Hepatocyte (in vitro differentiated cells): ENCODE measurements at regions not wholly inside any gene's neighbourhood (a gene's known extent, or its start where the extent isn't known, plus 50 kb on each side); places are given as distances from the start of the nearest gene placed in this dataset.

Source experiments
- DNase-seq: peaks from one replicate; pipeline ENCODE4 v3.0.0-alpha.2; 2016; ENCODE audit warnings: low spot score
- H2AFZ ChIP-seq: fragments of 200-600 bp; sonication (generic); 2 replicates; pipeline ENCODE4 v1.6.0; 2016; ENCODE audit warnings: antibody characterized with exemption, mild to moderate bottlenecking
- H3K27ac ChIP-seq: fragments of 200-600 bp; sonication (generic); 2 replicates; pipeline ENCODE4 v1.5.1; 2016; ENCODE audit warnings: mild to moderate bottlenecking
- H3K27me3 ChIP-seq: fragments of 200-600 bp; sonication (generic); 2 replicates; pipeline ENCODE4 v1.6.1; 2016
- H3K36me3 ChIP-seq: fragments of 200-600 bp; sonication (generic); replicated peaks from 2 replicates; pipeline ENCODE4 v1.5.1; 2016; ENCODE audit warnings: low read depth; ENCODE audit not compliant: insufficient read depth
- H3K4me1 ChIP-seq: fragments of 200-600 bp; sonication (generic); 2 replicates; pipeline ENCODE4 v1.5.1; 2016; ENCODE audit warnings: mild to moderate bottlenecking, moderate library complexity; ENCODE audit not compliant: insufficient read depth
- H3K4me2 ChIP-seq: fragments of 200-600 bp; sonication (generic); 2 replicates; pipeline ENCODE4 v1.6.0; 2016
- H3K4me3 ChIP-seq: fragments of 200-600 bp; sonication (generic); 2 replicates; pipeline ENCODE4 v1.5.1; 2016; ENCODE audit warnings: mild to moderate bottlenecking
- H3K79me2 ChIP-seq: fragments of 200-600 bp; sonication (generic); 2 replicates; pipeline ENCODE4 v1.6.0; 2017; ENCODE audit warnings: mild to moderate bottlenecking
- H3K9me2 ChIP-seq: fragments of 200-600 bp; sonication (generic); replicated peaks from 2 replicates; pipeline ENCODE4 v1.6.0; 2017; ENCODE audit warnings: mild to moderate bottlenecking; ENCODE audit not compliant: insufficient read depth
- H3K9me3 ChIP-seq: fragments of 200-600 bp; sonication (generic); 2 replicates; pipeline ENCODE4 v1.5.1; 2016; ENCODE audit warnings: low read depth, mild to moderate bottlenecking
- H4K20me1 ChIP-seq: fragments of 200-600 bp; sonication (generic); 2 replicates; pipeline ENCODE4 v1.6.0; 2016; ENCODE audit warnings: mild to moderate bottlenecking; ENCODE audit not compliant: insufficient read depth, poor library complexity, severe bottlenecking
- EZH2 ChIP-seq: fragments of 200-600 bp; sonication (generic); IDR thresholded peaks from 2 replicates; pipeline ENCODE4 v1.6.1; 2016; ENCODE audit warnings: antibody characterized with exemption, mild to moderate bottlenecking, borderline replicate concordance
- EZH2phosphoT487 ChIP-seq: fragments of 200-600 bp; sonication (generic); IDR thresholded peaks from one replicate; pipeline ENCODE4 v1.6.1; 2018; ENCODE audit warnings: antibody characterized with exemption, mild to moderate bottlenecking, low read depth, moderate library complexity; ENCODE audit not compliant: unreplicated experiment, severe bottlenecking
- WGBS: methylation state at CpG from one replicate; pipeline ENCODE4 v1.1.6; 2016; ENCODE audit warnings: low lambda C conversion rate; ENCODE audit errors: missing lambda C conversion rate; 5-methylcytosine and 5-hydroxymethylcytosine counted together
- TF ChIP-seq, protein P1 (sequence below): fragments of 200-600 bp; sonication (generic); IDR thresholded peaks from 2 replicates; pipeline ENCODE4 v1.5.1; 2016; ENCODE audit warnings: antibody characterized with exemption, mild to moderate bottlenecking; ENCODE audit not compliant: poor library complexity

DNA sequence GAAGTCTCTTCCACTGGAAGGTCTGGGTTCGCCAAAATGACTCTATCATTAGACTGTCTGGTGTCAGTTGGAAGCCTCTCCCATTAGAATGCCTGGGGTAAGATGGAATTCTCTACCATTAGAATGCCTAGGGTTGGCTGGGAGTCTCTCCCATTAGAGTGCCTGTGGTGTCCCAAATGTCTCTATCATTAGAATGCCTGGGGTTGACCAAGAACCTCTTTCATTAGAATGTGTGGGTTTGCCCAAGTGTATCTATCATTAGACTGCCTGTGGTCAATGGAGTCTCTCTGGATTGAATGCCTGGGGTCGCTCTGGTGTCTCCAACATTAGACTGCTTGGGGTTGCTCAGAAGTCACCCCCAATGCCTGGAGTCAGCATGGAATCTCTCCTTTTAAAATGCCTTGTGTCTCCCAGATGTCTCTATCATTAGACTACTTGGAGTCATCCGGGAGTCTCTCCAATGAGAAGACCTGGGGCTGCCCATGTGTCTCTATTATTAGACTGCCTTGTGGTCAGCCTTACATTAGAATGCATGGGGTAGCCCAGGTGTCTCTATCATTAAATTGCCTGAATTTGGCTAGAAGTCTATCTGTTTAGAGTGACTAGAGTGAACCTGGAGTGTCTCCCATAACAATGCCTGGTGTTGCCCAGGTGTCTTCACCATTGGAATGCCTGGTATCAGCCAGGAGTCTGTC lies 1518.4 kb downstream of the UQCRFS1 start:
- no peak overlapping the region for H2AFZ ChIP-seq
- H3K4me3 ChIP-seq = no peak overlapping the region
- H3K36me3 ChIP-seq = no peaks in the 10 kb centered on the region
- 54% methylated on average over 3 of the region's 3 CpGs for WGBS
- no peaks in the 10 kb centered on the region for H4K20me1 ChIP-seq
- no peaks in the 10 kb centered on the region for H3K9me3 ChIP-seq
- DNase-seq = no peak
- H3K27ac ChIP-seq = no peak overlapping the region
- no peaks in the 10 kb centered on the region for H3K79me2 ChIP-seq
- no peaks in the 10 kb centered on the region for H3K27me3 ChIP-seq
- no peaks in the 10 kb centered on the region for H3K9me2 ChIP-seq
- no peak for TF ChIP-seq EZH2phosphoT487
- TF ChIP-seq, protein P1, sequence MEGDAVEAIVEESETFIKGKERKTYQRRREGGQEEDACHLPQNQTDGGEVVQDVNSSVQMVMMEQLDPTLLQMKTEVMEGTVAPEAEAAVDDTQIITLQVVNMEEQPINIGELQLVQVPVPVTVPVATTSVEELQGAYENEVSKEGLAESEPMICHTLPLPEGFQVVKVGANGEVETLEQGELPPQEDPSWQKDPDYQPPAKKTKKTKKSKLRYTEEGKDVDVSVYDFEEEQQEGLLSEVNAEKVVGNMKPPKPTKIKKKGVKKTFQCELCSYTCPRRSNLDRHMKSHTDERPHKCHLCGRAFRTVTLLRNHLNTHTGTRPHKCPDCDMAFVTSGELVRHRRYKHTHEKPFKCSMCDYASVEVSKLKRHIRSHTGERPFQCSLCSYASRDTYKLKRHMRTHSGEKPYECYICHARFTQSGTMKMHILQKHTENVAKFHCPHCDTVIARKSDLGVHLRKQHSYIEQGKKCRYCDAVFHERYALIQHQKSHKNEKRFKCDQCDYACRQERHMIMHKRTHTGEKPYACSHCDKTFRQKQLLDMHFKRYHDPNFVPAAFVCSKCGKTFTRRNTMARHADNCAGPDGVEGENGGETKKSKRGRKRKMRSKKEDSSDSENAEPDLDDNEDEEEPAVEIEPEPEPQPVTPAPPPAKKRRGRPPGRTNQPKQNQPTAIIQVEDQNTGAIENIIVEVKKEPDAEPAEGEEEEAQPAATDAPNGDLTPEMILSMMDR = no peak
- TF ChIP-seq EZH2 = no peak
- H3K4me1 ChIP-seq = no peaks in the 10 kb centered on the region
- no peak overlapping the region for H3K4me2 ChIP-seq

DNA sequence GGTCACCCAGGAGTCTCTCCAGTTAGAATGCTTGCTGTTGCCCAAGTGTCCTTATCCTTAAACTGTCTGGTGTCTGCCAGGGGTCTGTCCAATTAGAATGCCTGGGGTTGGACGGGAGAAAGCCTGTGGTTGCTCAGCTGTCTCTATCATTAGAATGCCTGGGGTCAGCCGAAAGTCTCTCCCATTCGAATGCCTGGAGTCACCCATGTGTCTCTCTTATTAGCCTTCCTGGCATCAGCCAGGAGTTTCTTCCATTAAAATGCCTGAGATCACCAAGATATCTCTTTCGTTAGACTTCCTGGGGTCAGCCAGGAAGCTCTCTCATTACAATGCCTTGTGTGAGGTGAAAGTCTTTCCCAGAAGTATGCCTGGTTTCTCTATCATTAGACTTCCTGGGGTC lies 1521.0 kb downstream of the UQCRFS1 start:
- Histone ChIP-seq H3K36me3 (no peaks in the 10 kb centered on the region), H4K20me1 (no peaks in the 10 kb centered on the region), H2AFZ (no peak overlapping the region), H3K4me3 (no peak overlapping the region), H3K79me2 (no peaks in the 10 kb centered on the region), H3K4me2 (no peak overlapping the region), H3K27me3 (no peaks in the 10 kb centered on the region), H3K4me1 (no peaks in the 10 kb centered on the region), H3K9me2 (no peaks in the 10 kb centered on the region), H3K27ac (no peak overlapping the region), H3K9me3 (no peaks in the 10 kb centered on the region)
- DNase-seq = no peak
- TF ChIP-seq, protein P1 = no peak
- TF ChIP-seq EZH2 (no peak), EZH2phosphoT487 (no peak)
- 71% methylated on average over 4 of the region's 4 CpGs for WGBS

DNA sequence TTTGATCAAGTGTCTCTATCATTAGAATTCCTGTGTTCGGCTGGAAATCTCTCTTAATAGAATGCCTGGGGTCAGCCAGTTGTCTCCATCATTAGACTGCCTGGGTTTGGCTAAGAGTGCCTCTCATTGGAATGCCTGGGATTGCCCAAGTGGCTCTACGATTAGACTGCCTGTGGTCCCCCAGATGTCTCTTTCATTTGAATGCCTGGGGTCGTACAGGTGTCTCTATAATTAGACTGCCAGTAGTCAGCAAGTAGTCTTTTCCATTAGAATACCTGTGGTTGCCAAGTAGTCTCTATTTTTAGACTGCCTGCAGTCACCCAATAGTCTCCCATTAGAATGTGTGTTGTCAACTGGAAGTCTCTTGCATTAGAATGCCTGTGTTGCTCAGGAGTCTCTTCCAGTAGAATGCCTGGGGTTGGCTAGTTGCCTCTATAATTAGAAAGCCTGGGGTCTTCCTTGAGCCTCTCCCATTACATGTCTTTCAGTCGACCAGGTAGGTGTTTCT lies 1523.2 kb downstream of the UQCRFS1 start:
- Histone ChIP-seq H3K27me3 (no peaks in the 10 kb centered on the region), H3K36me3 (no peaks in the 10 kb centered on the region), H3K4me3 (no peak overlapping the region), H2AFZ (no peak overlapping the region), H4K20me1 (no peaks in the 10 kb centered on the region), H3K4me1 (no peaks in the 10 kb centered on the region), H3K4me2 (no peak overlapping the region), H3K27ac (no peak overlapping the region), H3K9me3 (no peaks in the 10 kb centered on the region), H3K9me2 (no peaks in the 10 kb centered on the region), H3K79me2 (no peaks in the 10 kb centered on the region)
- TF ChIP-seq EZH2 = no peak
- no peak for TF ChIP-seq EZH2phosphoT487
- TF ChIP-seq, protein P1 = no peak
- WGBS = 55% methylated on average over 4 of the region's 4 CpGs
- DNase-seq = no peak

DNA sequence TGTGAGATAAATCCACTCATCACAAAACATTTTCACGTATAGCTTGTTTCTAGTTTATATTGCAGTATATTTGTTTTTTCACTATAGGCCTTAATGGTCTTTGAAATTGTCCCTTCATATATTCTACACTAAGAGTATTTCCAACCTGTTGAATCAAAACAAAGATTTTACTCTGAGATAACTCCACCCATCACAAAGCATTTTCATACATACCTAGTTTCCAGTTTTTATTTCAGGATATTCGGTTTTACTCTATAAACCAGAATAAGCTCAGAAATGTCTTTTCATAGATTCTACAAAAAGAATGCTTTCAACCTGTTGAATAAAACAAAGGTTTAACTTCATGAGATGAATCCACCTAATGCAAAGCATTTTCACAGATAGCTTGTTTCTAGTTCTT lies 1528.7 kb downstream of the UQCRFS1 start:
- H3K27ac ChIP-seq = no peak overlapping the region
- H3K9me3 ChIP-seq = no peaks in the 10 kb centered on the region
- no peak overlapping the region for H2AFZ ChIP-seq
- no peaks in the 10 kb centered on the region for H3K4me1 ChIP-seq
- 88% methylated on average over 2 of the region's 2 CpGs for WGBS
- no peak overlapping the region for H3K4me2 ChIP-seq
- no peaks in the 10 kb centered on the region for H3K9me2 ChIP-seq
- no peaks in the 10 kb centered on the region for H3K79me2 ChIP-seq
- H4K20me1 ChIP-seq = no peaks in the 10 kb centered on the region
- H3K27me3 ChIP-seq = no peaks in the 10 kb centered on the region
- H3K36me3 ChIP-seq = no peaks in the 10 kb centered on the region
- DNase-seq = no peak
- H3K4me3 ChIP-seq = no peak overlapping the region
- TF ChIP-seq EZH2 (no peak), EZH2phosphoT487 (no peak)
- TF ChIP-seq, protein P1 = no peak
